ENCODE measurements at regions not wholly inside any gene's neighbourhood (a gene's known extent, or its start where the extent isn't known, plus 50 kb on each side); places are given as distances from the start of the nearest gene placed in this dataset.

DNA sequence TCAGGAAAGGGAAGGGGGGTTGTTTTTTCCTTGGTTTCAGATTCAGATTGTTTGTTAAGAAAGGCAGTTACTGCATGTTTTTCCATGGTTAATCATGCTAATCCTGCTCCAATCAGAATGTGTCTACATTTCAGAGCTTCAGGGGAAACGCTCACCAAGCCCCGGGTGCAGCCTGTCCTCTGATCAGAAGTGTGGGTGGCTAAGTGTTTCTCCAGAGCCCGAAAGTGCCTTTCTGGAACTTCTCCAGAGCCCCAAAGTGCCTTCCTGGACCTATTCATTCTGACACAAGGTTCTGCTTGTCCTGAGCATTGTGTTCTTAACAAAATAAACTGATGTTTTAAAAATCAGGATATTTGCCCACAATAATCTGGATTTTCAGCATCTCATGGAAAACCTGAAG lies 359.0 kb upstream of the ZNF521 start:
- TF ChIP-seq, protein P1, sequence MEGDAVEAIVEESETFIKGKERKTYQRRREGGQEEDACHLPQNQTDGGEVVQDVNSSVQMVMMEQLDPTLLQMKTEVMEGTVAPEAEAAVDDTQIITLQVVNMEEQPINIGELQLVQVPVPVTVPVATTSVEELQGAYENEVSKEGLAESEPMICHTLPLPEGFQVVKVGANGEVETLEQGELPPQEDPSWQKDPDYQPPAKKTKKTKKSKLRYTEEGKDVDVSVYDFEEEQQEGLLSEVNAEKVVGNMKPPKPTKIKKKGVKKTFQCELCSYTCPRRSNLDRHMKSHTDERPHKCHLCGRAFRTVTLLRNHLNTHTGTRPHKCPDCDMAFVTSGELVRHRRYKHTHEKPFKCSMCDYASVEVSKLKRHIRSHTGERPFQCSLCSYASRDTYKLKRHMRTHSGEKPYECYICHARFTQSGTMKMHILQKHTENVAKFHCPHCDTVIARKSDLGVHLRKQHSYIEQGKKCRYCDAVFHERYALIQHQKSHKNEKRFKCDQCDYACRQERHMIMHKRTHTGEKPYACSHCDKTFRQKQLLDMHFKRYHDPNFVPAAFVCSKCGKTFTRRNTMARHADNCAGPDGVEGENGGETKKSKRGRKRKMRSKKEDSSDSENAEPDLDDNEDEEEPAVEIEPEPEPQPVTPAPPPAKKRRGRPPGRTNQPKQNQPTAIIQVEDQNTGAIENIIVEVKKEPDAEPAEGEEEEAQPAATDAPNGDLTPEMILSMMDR (conservative IDR thresholded peaks at IDR 0.05): no peak
- no peak for TF ChIP-seq ZFX (IDR thresholded peaks at IDR 0.05)
